Fibroblast of skin of right biceps (primary cell): ENCODE measurements at regions not wholly inside any gene's neighbourhood (a gene's known extent, or its start where the extent isn't known, plus 50 kb on each side); places are given as distances from the start of the nearest gene placed in this dataset.
"Not testable (repeated sequence)": the region's sequence is repeated elsewhere in the genome, so short reads cannot be mapped to it uniquely, and the experiment has no call there.

ENCODE experiments used
- DNase-seq: peaks from one replicate; pipeline ENCODE4 v3.0.0-alpha.2; 2013

DNA sequence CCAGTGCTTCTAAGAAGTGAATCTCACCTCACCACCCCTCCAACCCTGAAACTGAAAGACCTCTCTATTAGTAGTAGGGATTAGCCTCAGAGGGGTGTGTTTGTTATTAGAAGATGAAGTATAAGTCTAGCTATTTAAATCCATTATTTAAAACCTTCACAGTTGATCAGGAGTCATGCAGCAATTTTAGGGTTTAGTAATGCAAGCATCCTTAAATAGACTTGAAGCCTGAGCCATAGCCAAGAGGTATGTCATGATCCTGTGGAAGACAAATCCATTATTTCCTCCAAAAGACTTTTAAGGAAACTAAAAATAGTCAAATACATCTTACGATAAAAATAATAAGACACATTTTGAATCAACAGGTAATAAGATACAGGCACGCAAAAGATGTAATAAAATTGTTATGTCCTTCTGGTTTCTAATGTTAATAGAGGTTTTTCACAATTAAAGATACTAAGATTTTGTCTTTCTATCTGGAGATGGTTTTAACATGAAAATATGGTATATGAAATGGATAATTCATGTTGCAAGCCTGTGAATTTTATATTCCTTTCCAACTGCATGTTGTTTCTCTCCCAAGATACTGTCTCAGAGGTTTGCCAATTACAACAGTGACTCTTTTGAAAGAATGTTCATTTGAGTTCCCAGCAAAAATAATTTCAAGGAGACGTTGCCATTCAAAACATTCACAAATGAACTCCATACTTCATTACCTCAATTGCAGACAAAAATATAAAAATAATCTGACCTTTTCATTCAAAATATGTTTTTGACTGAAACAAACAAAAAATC is 68.0 kb downstream of the LUZP4 start:
- DNase-seq = peak; percentile 19

DNA sequence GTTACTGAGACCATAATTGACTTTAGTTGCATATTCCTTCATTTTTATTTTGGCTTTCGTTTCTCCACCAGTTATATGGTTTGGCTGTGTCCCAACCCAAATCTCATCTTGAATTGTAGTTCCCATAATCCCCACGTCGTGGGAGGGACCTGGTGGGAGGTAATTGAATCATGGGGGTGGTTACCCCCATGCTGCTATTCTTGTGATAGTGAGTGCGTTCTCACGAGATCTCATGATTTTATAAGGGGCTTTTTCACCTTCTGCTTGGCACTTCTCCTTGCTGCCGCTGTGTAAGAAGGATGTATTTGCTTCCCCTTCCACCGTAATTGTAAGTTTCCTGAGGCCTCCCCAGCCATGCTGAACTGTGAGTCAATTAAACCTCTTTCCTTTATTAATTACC is 70.0 kb downstream of the LUZP4 start:
- DNase-seq = not testable (repeated sequence)

DNA sequence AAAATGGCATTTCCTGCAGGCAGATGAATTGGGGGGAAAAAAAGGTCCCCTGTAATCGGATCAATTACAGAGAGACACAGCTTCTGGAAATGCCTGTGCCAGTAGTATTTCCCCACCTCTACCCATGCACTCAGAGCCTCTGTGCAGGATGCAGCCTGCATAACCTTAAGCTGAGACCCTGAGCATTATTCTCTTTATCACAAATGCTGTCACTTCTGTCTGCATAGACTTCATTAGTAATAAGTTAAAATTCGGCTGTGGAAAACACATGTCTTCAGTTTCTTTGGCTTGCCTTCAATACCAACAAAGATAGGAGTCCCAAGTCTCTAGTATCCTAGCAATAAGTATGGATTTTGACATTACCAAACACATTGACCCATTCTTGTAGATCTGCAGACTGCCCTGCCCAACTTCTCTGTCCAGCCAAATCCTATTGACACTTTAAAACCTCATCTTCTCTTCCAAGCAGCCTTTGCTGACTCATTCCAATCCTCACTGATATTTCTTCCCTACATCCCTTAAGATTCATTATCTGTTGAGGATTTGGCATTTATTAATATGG is 70.8 kb downstream of the LUZP4 start:
- DNase-seq = peak; percentile 22

DNA sequence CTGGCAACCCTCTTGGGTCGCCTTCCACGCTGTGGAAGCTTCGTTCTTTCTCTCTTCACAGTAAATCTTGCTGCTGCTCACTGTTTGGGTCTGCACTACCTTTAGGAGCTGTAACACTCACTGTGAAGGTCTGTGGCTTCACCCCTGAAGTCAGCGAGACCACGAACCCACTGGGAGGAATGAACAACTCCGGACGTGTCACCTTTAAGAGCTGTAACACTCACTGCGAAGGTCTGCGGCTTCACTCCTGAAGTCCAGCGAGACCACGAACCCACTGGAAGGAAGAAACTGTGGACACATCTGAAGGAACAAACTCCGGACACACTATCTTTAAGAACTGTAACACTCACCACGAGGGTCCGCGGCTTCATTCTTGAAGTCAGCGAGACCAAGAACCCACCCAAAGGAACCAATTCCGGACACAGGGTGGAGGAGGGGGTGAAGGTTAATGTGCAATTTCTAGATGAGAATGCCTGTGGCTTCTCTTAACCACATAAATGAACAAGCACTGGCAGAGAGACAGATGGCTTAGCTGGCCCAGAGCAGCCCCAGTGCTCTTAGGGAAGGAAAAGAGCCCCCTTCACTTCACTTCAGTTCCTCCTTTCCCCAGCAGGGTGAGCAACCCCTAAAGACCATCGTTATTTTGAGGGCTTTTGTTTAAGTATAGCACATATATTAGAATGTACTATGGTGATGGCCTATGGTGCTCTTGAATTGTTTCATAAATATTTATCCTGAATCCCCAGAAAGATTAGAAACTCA is 73.0 kb downstream of the LUZP4 start:
- DNase-seq = peak; percentile 55

DNA sequence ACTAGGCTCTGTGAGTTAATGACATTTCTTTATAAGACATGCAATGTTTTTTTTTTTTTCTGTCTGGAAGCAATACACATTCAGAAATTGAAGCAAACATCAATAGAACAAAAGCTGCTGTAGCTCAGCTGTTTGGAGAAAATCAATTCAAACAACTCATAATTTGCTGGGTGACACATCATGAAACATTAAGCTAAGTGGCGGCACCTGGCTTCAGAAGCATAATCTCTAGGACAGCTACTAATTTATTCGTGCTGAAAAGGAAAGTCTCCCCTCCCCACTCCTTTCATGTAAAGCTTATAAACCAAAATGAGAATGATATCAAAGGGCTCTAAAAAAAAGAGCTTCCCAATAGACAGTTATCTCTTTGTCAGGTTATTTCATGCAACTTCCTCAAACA is 73.9 kb downstream of the LUZP4 start:
- DNase-seq = no peak

DNA sequence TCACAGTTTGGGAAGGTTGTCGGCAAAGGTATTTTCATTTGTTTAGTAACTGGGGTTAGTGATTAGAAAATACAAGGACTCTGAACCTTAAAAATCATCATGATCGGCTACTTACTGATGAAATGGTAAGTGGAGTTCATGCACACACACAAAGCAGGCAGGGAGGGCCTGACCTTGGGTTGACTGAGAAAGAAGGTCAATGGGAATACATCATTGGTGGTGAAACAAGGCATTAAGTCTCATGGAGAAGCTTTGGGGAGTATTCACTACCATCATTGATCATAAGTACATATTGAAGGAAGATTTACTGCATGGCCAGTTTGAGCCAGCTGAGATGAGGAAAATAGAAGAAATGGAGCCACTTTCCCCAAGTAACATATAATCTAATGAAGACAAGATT is 74.4 kb downstream of the LUZP4 start:
- no peak for DNase-seq

DNA sequence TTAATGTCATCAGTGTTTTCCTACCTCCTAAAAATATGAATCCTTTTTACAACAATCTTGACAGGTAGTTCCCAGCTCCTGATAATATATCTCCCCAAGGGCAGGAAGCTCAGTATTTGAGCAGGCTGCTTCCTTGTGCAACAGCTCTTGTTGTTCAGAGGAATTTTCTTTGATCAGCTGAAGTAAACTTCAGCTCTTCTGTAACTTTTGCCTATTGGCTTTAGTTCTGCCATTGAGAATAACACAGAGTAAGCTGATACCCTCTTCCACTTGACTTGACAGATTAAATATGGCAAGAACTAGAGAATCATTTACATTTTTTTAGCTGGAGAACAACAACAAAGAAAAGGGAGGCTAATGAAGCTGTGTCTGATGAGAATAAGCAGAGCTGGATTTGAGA is 75.2 kb downstream of the LUZP4 start:
- DNase-seq = no peak

DNA sequence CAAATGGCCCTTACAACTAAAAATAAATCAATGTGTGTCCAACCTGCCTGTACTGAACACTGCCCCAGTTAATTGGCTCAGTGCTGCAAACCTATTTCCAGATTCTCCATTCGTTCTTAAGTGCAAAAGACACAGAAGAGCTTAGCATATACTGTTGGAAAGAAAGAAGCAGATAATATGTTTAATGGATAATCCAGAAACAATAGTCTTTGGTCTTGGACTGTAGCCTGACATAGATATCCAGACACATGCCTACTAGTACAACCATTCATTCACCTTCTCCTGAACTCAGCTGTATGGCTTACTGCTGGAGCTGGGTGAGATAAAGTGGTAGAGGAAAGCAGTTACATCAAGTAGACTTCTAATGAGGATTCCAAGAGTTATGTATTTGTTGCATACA is 77.0 kb downstream of the LUZP4 start:
- DNase-seq = no peak

DNA sequence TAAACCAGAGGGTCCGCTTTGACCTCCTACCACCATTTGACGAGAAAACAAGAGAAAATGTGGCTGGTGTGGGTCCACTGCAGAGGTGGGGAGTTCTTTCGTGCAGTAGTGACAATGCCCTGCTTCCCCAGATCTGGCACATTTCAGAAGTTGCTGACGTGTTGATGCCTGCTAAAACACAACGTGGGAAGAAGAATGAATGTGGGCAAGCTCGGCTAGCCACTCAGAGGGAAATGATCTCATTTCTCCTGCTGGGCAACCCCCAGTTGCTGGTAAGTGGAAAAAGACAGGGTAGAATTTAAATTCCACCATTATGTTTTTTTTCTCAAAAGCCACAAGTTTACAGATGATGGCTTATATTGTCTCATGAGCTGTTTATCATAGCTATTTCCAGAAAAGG is 77.9 kb downstream of the LUZP4 start:
- peak; percentile 52 for DNase-seq

DNA sequence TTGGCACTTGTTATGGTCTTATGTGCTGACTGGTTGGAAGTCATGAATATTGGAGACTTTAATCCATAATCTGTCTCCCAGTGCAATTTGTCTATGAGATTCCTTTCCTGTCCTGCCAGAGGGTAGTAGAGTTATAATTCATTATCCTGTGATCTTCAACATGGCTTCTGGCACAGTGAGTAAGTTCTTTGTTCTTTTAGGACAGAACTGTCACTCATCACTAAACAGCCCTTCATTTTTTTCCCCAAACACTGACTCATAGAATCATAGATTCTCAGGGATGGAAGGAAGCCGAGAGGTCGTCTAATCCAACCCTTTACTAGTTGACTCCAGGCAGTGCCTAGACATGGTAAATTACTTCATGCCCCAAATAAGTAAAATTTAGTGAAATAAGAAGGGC is 78.4 kb downstream of the LUZP4 start:
- DNase-seq = peak; percentile 50

DNA sequence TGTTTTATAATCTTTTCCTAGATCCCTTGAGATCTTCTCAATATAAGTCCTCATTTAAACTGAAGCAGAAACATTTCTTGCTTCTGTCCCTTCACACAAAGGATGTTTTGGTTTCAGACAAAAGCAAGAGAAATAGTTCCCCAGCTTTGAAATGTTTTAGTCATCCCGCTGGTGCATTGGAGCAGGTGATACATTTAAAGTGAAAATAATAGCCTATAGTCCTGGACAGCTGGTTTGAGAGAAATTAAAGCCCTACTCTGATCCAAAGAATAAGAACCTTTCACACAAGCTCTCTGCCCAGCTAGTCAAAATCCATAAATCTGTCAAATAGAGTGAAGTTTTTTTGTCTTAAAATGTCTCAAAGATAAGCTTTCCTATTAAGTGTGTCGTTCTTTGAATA is 79.4 kb downstream of the LUZP4 start:
- no peak for DNase-seq

DNA sequence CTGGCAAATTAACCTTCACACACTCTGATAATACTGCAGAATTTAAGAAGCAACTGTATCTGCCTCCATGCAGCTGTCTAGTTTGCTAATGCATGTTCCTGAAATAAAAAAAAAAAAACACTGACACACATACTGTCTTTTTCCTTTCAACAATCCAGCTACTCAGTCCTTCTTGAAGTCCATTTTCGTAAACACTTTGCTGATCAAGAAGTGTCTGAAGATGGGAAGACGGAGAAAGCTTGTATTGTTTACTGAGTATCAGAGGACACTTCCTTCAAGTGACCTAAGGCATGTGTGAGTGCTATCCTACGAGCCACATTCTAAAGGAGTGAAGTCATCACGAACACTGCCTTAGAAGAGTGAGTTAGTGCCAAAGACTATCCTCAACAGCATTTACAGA is 82.6 kb downstream of the LUZP4 start:
- peak; percentile 76 for DNase-seq

DNA sequence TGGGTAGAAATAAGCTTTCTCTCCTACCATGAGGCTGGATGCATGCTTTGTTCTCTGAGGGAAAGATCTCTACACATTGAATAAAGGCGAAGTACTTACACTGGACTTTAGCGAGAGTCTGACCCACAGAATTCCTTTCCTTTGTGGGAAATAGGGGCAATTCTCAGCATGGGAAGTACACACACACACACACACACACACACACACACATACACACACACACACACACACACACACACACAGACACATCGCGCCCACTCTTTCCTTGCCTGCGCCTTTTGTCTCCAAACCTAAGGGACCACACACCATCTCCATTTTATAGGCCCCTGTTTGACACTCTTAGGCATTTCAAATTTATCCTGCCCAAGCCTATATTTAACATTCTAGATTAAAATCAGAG is 83.8 kb downstream of the LUZP4 start:
- no peak for DNase-seq

DNA sequence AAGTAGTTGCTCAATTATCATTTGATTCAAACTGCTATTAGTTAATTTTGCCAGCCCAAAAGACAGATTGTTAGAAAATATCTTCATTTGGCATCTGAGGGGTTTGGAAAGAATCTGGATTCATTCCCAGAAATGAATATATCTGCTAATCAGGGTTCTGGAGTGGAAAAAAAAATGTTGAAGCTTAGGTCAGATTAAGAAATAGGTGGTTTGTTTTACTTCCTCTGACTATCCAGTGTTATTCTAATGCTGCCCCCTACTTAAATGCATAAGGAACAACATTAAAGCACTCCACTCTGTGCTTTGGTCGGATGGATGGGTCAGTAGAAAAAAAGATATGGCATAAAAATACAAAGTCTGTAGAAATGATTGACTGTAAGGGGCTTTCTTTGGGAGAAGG is 89.0 kb downstream of the LUZP4 start:
- peak; percentile 49 for DNase-seq

DNA sequence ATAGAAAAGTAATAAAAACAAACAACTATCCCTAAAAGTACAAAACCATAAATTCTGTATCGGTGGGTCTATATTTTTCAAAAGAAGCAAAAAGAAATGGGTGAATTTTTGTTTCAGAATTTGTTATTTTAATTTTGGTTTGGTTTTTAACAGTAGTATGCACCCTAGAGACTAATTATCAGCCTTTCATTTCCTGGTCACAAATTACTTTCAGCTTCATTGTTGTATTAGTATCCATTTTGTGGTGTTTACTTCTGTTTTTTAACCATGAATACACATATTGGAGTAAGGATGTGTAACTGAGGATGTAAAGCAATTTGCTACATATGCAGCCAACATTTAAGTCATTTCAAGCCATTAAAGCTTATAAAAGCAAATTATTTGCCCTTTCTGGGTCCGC is 97.8 kb downstream of the LUZP4 start:
- no peak for DNase-seq

DNA sequence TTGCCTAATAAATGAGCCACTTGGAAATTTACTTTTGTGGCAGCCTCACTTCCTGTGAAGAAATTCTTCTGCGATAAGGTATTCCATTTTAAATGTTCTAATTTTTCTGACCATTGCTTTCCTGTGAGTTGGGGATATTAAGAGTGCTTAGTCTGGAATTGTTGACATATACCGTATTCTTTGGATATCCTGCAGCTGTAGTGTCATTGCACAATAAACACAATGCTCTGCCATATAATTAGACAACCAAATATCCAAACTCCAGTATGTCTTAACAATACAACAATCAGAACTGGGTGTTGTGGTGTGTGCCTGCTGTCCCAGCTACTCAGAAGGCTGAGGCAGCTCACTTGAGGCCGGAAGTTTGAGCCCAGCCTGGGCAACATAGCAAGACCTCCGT is 99.4 kb downstream of the LUZP4 start:
- peak; percentile 10 for DNase-seq

DNA sequence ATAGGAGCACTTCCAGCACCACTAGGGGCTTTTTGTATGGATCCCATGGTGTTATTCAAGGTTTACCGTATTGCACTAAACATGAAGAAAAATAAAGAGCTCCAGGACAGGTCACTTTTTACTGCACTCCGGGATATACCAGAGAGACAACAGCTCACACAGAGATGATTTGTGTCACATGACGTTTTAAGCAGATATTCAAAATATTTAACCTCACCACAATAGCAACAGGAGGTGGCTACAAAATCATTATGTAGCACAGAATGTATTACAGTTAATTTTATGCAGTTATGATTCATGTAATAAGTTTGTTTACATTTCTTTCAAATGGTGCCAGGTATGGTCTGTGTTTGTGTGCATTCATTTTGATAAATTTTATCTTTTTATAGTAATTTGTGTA is 100.6 kb downstream of the LUZP4 start:
- peak; percentile 43 for DNase-seq

DNA sequence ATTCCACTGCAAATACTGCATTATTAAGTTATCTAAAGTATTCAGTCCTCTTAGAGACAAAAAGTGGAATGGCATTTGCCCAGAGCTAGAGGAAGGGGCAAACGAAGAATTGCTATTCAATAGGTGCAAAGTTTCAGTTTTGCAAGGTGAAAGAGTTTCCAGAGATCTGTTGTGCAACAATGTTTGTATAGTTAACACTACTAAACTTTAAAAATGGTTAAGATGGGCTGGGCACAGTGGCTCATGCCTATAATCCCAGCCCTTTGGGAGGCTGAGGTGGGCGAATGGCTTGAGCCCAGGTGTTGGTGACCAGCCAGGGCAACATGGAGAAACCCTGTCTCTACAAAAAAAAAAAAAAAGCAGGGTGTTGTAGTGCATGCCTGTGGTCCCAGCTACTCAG is 102.5 kb downstream of the LUZP4 start:
- no peak for DNase-seq

DNA sequence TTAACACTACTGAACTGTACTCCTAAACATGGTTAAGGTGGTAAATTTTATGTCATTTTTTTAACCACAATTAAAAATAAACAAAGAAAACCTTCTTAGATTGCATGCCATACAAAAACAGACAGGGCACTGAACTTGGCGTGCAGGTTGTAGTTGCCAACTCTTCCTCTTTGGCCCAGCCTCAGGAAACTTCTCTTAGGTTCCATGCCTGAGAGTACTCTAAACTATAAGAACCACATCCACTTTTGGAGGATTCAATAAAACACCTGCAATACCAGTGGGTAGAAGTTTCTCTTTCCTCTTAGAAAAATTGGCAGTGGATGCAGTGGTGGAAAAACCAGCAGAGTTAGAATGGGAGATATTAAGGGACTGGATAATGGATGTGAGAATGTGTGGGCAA is 103.4 kb downstream of the LUZP4 start:
- no peak for DNase-seq

DNA sequence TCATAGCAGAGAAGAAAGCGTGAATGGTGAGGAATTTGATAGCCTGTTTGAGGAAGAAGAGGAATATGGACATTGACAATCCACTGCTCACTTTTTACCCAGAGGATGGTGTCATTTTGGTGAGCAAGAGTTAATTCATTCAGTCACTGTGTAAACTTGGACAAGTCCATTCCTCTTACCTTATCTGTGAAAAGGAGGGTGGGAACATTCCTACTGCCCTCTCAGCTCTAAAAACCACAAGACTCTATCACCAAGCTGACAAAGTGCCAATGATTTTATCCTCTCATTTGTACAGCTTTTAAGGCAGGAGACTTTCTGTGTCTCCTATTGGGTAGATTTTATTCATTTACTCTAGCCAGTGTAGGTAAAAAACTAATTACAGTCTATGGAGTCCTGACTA is 103.8 kb downstream of the LUZP4 start:
- peak; percentile 83 for DNase-seq

DNA sequence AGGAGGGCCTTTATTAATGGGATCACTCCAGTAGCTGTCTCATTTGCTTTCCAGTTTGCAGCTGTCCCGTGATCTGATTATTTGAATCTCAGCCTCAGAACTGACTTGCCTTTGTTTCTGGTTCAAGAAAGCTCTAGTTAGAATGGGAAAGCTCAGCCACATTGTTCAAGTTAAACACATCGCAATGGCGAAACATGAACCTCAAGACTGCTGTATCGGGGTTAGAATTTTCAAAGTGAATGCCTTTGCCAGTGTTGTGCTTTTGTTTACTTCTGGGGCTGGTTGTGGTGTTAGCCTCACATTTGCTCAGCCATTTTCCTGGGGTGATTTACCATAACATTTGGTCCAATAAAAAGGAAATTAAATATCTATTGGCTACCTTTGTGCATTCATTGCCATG is 105.3 kb downstream of the LUZP4 start:
- not testable (repeated sequence) for DNase-seq

DNA sequence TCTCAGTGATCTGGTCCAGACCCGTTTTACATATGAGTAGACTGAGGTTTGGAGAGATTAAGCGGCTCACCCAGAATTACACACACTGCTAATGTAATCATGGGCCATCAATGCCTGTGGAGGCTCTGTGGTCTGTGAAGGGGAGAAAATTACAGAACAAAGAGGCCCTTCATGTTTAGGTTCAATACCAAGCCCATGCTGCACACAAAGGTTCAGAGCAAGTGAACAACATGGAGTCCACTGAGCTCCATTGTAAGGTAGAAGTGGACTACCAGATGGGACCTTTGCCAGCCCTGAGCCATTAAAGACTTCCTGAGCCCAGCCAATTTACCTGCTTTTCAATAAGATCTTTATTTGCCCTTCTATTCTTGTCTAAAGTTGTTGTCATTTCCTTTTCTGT is 109.8 kb downstream of the LUZP4 start:
- no peak for DNase-seq

DNA sequence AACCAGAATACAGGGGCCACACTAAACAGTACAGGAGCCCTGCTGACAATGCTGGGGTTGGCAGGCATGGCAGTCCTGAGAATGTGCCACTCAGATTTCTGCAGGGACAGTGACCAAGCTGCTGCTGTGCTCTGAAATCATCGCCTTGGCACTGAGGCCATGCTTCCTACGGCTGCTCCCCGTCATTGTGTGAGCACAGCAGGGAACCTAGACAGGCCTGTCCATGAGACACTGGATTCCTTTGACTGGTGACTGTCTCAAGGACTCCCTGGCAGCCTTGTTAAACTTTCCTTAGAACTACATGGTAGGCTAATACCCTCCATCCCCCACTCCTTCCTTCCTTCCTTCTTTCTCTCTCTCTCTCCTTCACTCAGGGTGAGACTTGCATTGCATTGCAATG is 111.4 kb downstream of the LUZP4 start:
- DNase-seq = no peak

DNA sequence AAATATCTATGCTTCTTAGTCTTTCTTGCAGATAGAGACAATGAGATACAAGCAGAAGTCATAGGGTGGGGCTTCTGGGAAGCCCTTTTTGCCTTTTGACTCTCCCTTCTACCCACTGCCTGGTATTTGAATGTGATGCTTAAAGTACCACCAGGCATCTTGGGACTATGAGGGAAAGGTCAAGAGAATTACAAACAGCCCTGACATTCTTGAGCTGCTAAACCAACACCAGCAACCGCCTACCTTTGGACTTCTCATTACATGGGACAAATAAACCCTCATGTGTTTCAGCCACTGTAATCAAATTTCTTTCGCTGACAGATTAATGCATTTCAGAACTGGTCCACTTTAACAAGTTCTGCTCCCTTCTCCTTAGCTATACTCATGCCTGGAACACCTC is 112.8 kb downstream of the LUZP4 start:
- DNase-seq = no peak
